ENCODE measurements at regions not wholly inside any gene's neighbourhood (a gene's known extent, or its start where the extent isn't known, plus 50 kb on each side); places are given as distances from the start of the nearest gene placed in this dataset.

DNA sequence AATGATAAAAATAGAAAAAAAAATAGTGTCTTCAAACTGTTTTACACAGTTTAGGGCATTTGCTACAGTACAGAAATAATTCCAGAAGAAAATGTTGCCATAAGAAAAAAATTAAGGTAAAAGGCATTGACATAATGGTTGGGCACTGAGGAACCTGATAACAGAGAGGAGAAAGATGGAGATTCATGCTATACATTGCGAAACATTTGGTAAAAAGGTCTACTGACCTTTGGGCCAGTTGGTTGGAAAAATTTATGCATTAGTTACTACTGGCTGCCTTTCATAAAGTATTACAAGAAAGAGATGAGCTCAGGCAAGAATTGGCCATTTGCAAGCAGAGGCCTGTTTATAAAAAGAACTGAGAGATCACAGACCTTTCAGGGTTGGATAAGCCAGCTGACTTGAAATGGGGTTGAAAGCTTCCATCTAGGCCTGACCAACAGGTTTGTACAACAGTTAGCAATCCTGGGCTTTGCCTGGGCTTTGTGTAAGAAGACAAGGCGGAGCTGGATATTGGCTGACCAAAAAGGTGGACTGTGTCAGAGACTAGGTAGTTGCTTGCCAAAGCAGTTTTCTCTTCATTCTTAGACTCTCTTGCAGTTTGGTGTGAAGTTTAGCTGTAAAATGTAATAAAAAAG, 166.6 kb upstream of the MCTP2 start:
- no peak for DNase-seq
- Histone ChIP-seq H3K9me3 (peaks cover 0 to 7% of the 10 kb centered on the region in 2 donors), H3K27ac (no peak overlapping the region), H3K27me3 (no peaks in the 10 kb centered on the region), H3K4me1 (no peaks in the 10 kb centered on the region), H3K4me3 (no peak overlapping the region), H3K36me3 (no peaks in the 10 kb centered on the region)
- TF ChIP-seq POLR2A (IDR thresholded peaks at IDR 0.05) = no peak
- TF ChIP-seq, protein P1, sequence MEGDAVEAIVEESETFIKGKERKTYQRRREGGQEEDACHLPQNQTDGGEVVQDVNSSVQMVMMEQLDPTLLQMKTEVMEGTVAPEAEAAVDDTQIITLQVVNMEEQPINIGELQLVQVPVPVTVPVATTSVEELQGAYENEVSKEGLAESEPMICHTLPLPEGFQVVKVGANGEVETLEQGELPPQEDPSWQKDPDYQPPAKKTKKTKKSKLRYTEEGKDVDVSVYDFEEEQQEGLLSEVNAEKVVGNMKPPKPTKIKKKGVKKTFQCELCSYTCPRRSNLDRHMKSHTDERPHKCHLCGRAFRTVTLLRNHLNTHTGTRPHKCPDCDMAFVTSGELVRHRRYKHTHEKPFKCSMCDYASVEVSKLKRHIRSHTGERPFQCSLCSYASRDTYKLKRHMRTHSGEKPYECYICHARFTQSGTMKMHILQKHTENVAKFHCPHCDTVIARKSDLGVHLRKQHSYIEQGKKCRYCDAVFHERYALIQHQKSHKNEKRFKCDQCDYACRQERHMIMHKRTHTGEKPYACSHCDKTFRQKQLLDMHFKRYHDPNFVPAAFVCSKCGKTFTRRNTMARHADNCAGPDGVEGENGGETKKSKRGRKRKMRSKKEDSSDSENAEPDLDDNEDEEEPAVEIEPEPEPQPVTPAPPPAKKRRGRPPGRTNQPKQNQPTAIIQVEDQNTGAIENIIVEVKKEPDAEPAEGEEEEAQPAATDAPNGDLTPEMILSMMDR (IDR thresholded peaks at IDR 0.05) = no peak
- intact Hi-C loops (cut with DNase I; ENCODE audit: low total_unique reads) = no loop called here

DNA sequence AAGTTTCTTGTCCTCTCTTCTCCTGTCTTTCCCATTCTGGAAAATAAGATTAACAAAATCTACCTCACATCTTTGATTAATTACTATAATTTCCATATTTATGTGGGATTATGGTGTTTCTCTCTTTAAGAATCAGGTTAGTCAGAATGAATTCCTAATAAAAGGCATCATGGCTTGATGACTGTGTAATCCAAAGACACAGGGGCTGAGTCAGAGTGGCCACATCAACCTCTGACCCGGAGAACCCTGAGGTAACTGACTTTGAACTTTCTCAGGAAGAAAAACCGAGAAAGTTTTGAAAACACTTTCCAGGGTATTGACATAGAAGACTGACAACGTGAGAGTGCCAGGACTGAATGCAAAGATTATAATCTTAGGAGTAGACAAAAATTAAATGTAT, 170.3 kb upstream of the MCTP2 start:
- H3K4me1 ChIP-seq = no peaks in the 10 kb centered on the region
- H3K4me3 ChIP-seq = no peak overlapping the region
- H3K36me3 ChIP-seq = no peaks in the 10 kb centered on the region
- no peaks in the 10 kb centered on the region for H3K9me3 ChIP-seq
- TF ChIP-seq POLR2A (IDR thresholded peaks at IDR 0.05) = no peak
- TF ChIP-seq, protein P1 (IDR thresholded peaks at IDR 0.05) = no peak
- H3K27me3 ChIP-seq = no peaks in the 10 kb centered on the region
- DNase-seq = no peak
- H3K27ac ChIP-seq = no peak overlapping the region
- intact Hi-C loops (cut with DNase I; ENCODE audit: low total_unique reads) = no loop called here

DNA sequence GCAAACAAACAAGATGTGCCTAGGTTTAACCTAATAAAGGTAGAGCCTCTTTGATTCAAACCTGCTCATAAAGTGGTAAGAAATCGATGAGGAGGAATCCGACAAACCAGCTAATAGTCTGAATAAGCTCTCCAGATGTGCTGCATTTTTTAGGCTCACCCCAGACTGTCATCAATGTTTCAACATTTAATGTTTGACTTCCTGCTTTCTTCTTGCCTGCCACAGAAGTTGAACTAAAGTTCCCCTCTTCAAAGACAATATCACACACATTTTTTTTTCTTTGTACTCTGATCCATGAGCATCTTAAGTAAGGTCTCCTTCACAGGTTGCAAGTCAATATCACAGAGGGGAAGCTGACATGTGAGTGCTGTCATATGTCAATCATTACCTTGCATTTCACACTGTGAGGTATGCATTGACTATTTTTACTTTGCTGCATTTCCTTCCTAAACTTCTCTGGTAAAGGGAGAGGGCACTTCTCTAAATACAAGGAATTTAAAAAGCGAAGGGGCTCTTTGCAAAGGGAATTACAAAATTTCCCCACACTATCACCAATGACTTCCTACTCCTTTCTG, 172.3 kb upstream of the MCTP2 start:
- no peaks in the 10 kb centered on the region for H3K36me3 ChIP-seq
- no peaks in the 10 kb centered on the region for H3K27me3 ChIP-seq
- H3K9me3 ChIP-seq = no peaks in the 10 kb centered on the region
- H3K27ac ChIP-seq = no peak overlapping the region
- H3K4me3 ChIP-seq = no peak overlapping the region
- H3K4me1 ChIP-seq = no peaks in the 10 kb centered on the region
- intact Hi-C loops (cut with DNase I; ENCODE audit: low total_unique reads) = no loop called here
- TF ChIP-seq, protein P1 (IDR thresholded peaks at IDR 0.05) = no peak
- TF ChIP-seq POLR2A (IDR thresholded peaks at IDR 0.05) = no peak
- DNase-seq = no peak

DNA sequence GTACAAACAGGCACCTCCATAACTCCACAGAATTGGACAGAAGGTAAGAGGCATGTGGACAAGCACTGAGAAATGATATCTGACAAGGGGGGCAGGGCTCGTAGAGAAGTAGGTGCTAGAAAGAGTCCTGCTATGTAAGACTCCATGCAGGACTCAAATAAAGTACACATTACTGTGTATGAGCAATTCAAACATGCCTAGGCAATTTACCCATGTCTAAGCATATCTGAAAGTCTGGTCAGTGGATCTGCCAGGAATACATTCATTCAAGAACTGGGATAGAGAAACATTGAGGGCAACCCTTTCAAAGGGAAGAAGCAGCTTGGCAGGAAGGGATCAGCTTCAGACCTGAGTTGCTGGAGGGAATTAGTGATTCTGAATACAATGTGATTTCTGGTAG, 174.1 kb upstream of the MCTP2 start:
- intact Hi-C loops (cut with DNase I; ENCODE audit: low total_unique reads) = no loop called here
- Histone ChIP-seq H3K27ac (no peak overlapping the region), H3K27me3 (no peaks in the 10 kb centered on the region), H3K4me1 (no peaks in the 10 kb centered on the region), H3K36me3 (no peaks in the 10 kb centered on the region), H3K9me3 (no peaks in the 10 kb centered on the region), H3K4me3 (no peak overlapping the region)
- DNase-seq = no peak
- no peak for TF ChIP-seq POLR2A (IDR thresholded peaks at IDR 0.05)
- TF ChIP-seq, protein P1 (IDR thresholded peaks at IDR 0.05) = no peak

DNA sequence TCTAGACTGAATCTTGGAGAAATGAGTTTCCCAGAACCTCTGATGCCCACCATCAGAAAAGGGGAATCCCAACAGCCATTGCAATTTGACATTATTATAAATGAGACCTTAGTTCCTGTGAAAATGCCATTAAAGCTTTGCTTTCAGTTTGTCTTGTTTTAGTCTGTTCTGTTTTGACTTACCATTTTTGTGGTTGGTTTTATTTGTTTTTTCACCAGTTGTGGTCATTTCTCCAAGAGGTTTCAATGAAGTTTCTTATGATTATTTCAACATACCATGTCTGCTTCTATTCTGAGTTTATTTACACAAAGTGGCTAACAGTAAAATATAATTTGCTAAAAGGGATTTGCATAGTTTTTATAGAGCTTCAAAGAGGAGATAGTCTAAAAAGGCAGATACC, 175.0 kb upstream of the MCTP2 start:
- H3K36me3 ChIP-seq = no peaks in the 10 kb centered on the region
- no peaks in the 10 kb centered on the region for H3K4me1 ChIP-seq
- TF ChIP-seq, protein P1 (IDR thresholded peaks at IDR 0.05) = no peak
- no peak for TF ChIP-seq POLR2A (IDR thresholded peaks at IDR 0.05)
- DNase-seq = no peak
- intact Hi-C loops (cut with DNase I; ENCODE audit: low total_unique reads) = no loop called here
- H3K9me3 ChIP-seq = no peaks in the 10 kb centered on the region
- no peak overlapping the region for H3K4me3 ChIP-seq
- no peaks in the 10 kb centered on the region for H3K27me3 ChIP-seq
- no peak overlapping the region for H3K27ac ChIP-seq

Data from uterus (tissue), 3 donors.